PFSK-1 (cell line): ENCODE measurements at regions not wholly inside any gene's neighbourhood (a gene's known extent, or its start where the extent isn't known, plus 50 kb on each side); places are given as distances from the start of the nearest gene placed in this dataset.

Source experiments
- FOXP2 ChIP-seq: optimal IDR thresholded peaks from 2 replicates; pipeline ENCODE3; 2011; ENCODE audit warnings: borderline replicate concordance, control low read depth, inconsistent platforms; ENCODE audit not compliant: insufficient read depth; ENCODE audit errors: extremely low read length, extremely low read depth
- POLR2AphosphoS5 ChIP-seq: IDR thresholded peaks from 2 replicates; pipeline ENCODE4 v1.6.1; 2012; ENCODE audit warnings: low read depth, mild to moderate bottlenecking, control low read depth, low read length, moderate library complexity
- REST ChIP-seq, 2 experiments: IDR thresholded peaks; 2 replicates each; pipeline versions ENCODE4 v1.6.1 to v1.8.0; 2011 to 2012; ENCODE audit warnings: low read depth in 2 of 2, low read length in 2 of 2, control low read depth in 1 of 2, inconsistent platforms in 1 of 2, mild to moderate bottlenecking in 1 of 2, moderate library complexity in 1 of 2; ENCODE audit not compliant: insufficient read depth in 1 of 2
- SIN3A ChIP-seq: IDR thresholded peaks from 2 replicates; pipeline ENCODE4 v1.6.1; 2012; ENCODE audit warnings: mild to moderate bottlenecking, low read length, moderate library complexity, borderline replicate concordance; ENCODE audit not compliant: insufficient read depth
- TAF1 ChIP-seq: IDR thresholded peaks from 2 replicates; pipeline ENCODE4 v1.6.1; 2012; ENCODE audit warnings: low read length, control low read depth, borderline replicate concordance; ENCODE audit not compliant: insufficient read depth

GRCh38 chr5:18119156-18119785 is 485.0 kb downstream of the TAF11L14 start:
- TF ChIP-seq TAF1, result no peak
- TF ChIP-seq POLR2AphosphoS5, result no peak
- no peak for TF ChIP-seq SIN3A
- TF ChIP-seq FOXP2, result no peak
- no peak for TF ChIP-seq REST (IDR thresholded peaks at IDR 0.05; ENCODE audit: insufficient read depth in 1 of 2, low read depth in 2 of 2, low read length in 2 of 2)

DNA sequence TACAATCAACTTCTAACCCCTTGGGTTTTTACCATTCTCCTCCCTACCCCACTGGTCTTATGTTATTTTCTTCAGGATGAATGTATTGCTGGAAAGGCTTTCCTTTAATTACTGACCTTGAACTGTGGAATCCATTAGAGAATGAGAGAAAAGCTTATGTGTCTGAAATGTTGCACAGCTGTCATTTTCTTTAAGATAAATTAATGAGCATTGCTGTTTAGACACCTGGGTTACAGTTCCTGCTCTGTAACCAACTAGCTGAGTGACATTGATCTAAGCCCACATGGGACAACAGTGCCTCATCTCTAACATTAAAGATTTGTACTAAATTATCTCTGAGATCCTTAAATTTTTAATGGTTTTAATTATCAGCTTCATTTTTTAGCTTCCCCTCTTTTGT is 507.0 kb downstream of the TAF11L14 start:
- TF ChIP-seq SIN3A (no peak), REST (IDR thresholded peaks at IDR 0.05; ENCODE audit: insufficient read depth in 1 of 2, low read depth in 2 of 2, low read length in 2 of 2) (no peak), TAF1 (no peak), FOXP2 (no peak), POLR2AphosphoS5 (no peak)

DNA sequence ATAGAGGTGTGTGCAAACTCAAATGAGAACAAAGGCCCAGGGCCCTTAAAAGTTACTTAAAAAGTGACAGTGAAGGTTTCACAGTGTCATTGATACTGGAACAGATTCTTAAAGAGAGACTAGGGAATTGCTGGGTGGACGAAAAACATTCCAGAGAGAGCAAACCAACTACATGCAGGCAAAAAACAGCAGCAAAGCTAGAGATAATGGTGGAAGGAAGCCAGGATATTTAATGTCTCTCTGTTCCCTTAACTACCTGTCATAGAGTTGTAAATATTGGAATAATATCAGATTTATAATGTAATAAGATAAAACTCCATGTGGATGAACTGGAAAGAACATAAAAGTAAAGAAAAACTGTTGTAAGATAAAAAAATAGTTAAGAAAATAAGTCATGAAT is 508.6 kb downstream of the TAF11L14 start:
- no peak for TF ChIP-seq FOXP2
- TF ChIP-seq POLR2AphosphoS5, result no peak
- TF ChIP-seq REST (IDR thresholded peaks at IDR 0.05; ENCODE audit: insufficient read depth in 1 of 2, low read depth in 2 of 2, low read length in 2 of 2), result no peak
- TF ChIP-seq SIN3A, result no peak
- no peak for TF ChIP-seq TAF1

GRCh38 chr5:18152671-18153070 is 518.4 kb downstream of the TAF11L14 start:
- TF ChIP-seq REST (IDR thresholded peaks at IDR 0.05; ENCODE audit: insufficient read depth in 1 of 2, low read depth in 2 of 2, low read length in 2 of 2), result no peak

DNA sequence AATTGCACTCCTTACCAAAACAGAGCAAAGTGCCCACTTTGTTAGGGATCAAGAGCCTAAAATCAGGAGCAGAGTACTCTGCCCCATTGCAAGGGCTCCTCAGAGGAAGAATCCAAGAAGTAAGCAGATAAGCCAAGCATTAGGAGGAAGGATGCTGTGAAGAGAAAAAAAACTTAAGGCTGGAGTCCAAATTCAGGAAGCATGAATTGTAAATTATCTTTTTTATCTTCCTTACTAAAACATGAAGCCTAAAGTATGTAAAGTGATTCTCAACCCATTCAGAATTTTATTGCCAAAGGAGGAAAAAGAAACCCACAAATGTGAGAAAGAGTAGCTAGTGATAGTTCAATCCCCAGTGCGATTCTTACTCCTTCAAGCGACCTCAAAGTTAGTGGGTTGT is 523.9 kb downstream of the TAF11L14 start:
- no peak for TF ChIP-seq TAF1
- TF ChIP-seq REST (IDR thresholded peaks at IDR 0.05; ENCODE audit: insufficient read depth in 1 of 2, low read depth in 2 of 2, low read length in 2 of 2), result no peak
- no peak for TF ChIP-seq SIN3A
- TF ChIP-seq FOXP2, result no peak
- no peak for TF ChIP-seq POLR2AphosphoS5
